ENCODE measurements at regions not wholly inside any gene's neighbourhood (a gene's known extent, or its start where the extent isn't known, plus 50 kb on each side); places are given as distances from the start of the nearest gene placed in this dataset.

- TF ChIP-seq BCLAF1 (IDR thresholded peaks at IDR 0.05), result no peak
- TF ChIP-seq, protein P1, sequence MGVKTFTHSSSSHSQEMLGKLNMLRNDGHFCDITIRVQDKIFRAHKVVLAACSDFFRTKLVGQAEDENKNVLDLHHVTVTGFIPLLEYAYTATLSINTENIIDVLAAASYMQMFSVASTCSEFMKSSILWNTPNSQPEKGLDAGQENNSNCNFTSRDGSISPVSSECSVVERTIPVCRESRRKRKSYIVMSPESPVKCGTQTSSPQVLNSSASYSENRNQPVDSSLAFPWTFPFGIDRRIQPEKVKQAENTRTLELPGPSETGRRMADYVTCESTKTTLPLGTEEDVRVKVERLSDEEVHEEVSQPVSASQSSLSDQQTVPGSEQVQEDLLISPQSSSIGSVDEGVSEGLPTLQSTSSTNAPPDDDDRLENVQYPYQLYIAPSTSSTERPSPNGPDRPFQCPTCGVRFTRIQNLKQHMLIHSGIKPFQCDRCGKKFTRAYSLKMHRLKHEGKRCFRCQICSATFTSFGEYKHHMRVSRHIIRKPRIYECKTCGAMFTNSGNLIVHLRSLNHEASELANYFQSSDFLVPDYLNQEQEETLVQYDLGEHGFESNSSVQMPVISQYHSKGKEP (CRISPR knock-in tag; IDR thresholded peaks at IDR 0.05), result no peak
- TF ChIP-seq SAFB2 (CRISPR knock-in tag; IDR thresholded peaks at IDR 0.05; ENCODE audit: borderline replicate concordance, low read depth), result no peak
- no peak for TF ChIP-seq ZMYM2 (CRISPR knock-in tag; IDR thresholded peaks at IDR 0.05)
- peak; percentile 41; the same call in 1 of the 2 replicates for TF ChIP-seq MED13 (CRISPR knock-in tag; IDR thresholded peaks at IDR 0.05)
- TF ChIP-seq JUN (CRISPR knock-in tag; IDR thresholded peaks at IDR 0.05), result no peak; the same call in 1 of the 2 replicates
- TF ChIP-seq NONO (IDR thresholded peaks at IDR 0.05), result no peak
- TF ChIP-seq NONO (CRISPR knock-in tag; conservative IDR thresholded peaks at IDR 0.05), result peak; percentile 67; the same call in 1 of the 2 replicates
- no peak; the same call in 1 of the 2 replicates for TF ChIP-seq MEF2D (CRISPR knock-in tag; IDR thresholded peaks at IDR 0.05)
- TF ChIP-seq ETV6 (CRISPR knock-in tag; conservative IDR thresholded peaks at IDR 0.05), result no peak
- TF ChIP-seq EEA1 (CRISPR knock-in tag; IDR thresholded peaks at IDR 0.05; ENCODE audit: borderline replicate concordance), result no peak
- TF ChIP-seq ZNF10 (CRISPR knock-in tag; IDR thresholded peaks at IDR 0.05; ENCODE audit: borderline replicate concordance, low read depth), result no peak
- TF ChIP-seq ZNF878 (CRISPR knock-in tag; IDR thresholded peaks at IDR 0.05), result no peak
- no peak for TF ChIP-seq ZNF724P (CRISPR knock-in tag; IDR thresholded peaks at IDR 0.05; ENCODE audit: borderline replicate concordance)
- no peak for TF ChIP-seq KMT2A (CRISPR knock-in tag; IDR thresholded peaks at IDR 0.05)
- TF ChIP-seq U2AF2 (IDR thresholded peaks at IDR 0.05; ENCODE audit: low read depth, low read length), result no peak
- TF ChIP-seq ZNF589 (CRISPR knock-in tag; conservative IDR thresholded peaks at IDR 0.05), result no peak
- no peak for TF ChIP-seq ZNF446 (CRISPR knock-in tag; IDR thresholded peaks at IDR 0.05)
- TF ChIP-seq, protein P2, sequence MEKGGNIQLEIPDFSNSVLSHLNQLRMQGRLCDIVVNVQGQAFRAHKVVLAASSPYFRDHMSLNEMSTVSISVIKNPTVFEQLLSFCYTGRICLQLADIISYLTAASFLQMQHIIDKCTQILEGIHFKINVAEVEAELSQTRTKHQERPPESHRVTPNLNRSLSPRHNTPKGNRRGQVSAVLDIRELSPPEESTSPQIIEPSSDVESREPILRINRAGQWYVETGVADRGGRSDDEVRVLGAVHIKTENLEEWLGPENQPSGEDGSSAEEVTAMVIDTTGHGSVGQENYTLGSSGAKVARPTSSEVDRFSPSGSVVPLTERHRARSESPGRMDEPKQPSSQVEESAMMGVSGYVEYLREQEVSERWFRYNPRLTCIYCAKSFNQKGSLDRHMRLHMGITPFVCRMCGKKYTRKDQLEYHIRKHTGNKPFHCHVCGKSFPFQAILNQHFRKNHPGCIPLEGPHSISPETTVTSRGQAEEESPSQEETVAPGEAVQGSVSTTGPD (CRISPR knock-in tag; IDR thresholded peaks at IDR 0.05), result no peak
- no peak for TF ChIP-seq ZFP36 (IDR thresholded peaks at IDR 0.05; ENCODE audit: borderline replicate concordance, low read depth, low read length, partially characterized antibody)
- TF ChIP-seq BCL6 (CRISPR knock-in tag; IDR thresholded peaks at IDR 0.05), result peak; percentile 40; the same call in 1 of the 2 replicates
- no peak for TF ChIP-seq TRIM24 (CRISPR knock-in tag; IDR thresholded peaks at IDR 0.05)
- no peak for TF ChIP-seq ZNF552 (CRISPR knock-in tag; IDR thresholded peaks at IDR 0.05; ENCODE audit: borderline replicate concordance)
- no peak for TF ChIP-seq TAF1 (CRISPR knock-in tag; IDR thresholded peaks at IDR 0.05)
- no peak for TF ChIP-seq MATR3 (CRISPR knock-in tag; IDR thresholded peaks at IDR 0.05)
- no peak for TF ChIP-seq ZNF652 (CRISPR knock-in tag; IDR thresholded peaks at IDR 0.05; ENCODE audit: borderline replicate concordance, low read depth)
- peak; percentile 64 for TF ChIP-seq ISL2 (CRISPR knock-in tag; IDR thresholded peaks at IDR 0.05)
These were observed 131.1 kb downstream of the VEGFA start (continued) for GRCh38 chr6:43900916-43901732.
